ENCODE measurements at regions not wholly inside any gene's neighbourhood (a gene's known extent, or its start where the extent isn't known, plus 50 kb on each side); places are given as distances from the start of the nearest gene placed in this dataset.

DNA sequence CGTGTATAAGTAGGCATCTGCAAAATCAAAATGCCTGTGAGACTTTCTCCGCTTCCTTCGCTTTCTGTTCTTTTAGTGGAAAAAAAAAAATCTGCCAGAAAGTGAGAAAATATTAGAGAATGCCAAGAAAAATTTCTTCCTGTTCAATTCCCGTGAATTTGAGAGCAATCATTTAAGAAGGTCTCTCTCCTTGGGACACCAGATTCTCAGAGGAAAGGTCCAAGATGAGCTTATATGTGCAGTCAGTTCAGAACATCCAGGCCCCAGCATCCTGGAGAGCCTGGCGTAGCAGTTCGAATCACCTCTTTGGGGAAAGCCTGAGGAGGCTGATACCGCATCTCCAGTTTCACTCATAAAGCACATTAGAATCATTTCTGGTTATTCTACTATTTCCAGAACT, 912.8 kb downstream of the GALC start:
- no peak for DNase-seq

- no peak for DNase-seq
Observed at GRCh38 chr14:87079416-87079815, 913.6 kb downstream of the GALC start.

GRCh38 chr14:87076922-87077321, 916.1 kb downstream of the GALC start:
- no peak for DNase-seq

- DNase-seq = no peak
Observed at GRCh38 chr14:87076146-87076545, 916.8 kb downstream of the GALC start.

- DNase-seq = no peak
Observed at GRCh38 chr14:87073880-87074570, 919.0 kb downstream of the GALC start.

- DNase-seq = no peak
Observed at GRCh38 chr14:87067591-87067990, 925.4 kb downstream of the GALC start.

- DNase-seq = no peak
Observed at GRCh38 chr14:87067061-87067460, 925.9 kb downstream of the GALC start.

GRCh38 chr14:87066221-87066817, 926.7 kb downstream of the GALC start:
- no peak for DNase-seq

DNA sequence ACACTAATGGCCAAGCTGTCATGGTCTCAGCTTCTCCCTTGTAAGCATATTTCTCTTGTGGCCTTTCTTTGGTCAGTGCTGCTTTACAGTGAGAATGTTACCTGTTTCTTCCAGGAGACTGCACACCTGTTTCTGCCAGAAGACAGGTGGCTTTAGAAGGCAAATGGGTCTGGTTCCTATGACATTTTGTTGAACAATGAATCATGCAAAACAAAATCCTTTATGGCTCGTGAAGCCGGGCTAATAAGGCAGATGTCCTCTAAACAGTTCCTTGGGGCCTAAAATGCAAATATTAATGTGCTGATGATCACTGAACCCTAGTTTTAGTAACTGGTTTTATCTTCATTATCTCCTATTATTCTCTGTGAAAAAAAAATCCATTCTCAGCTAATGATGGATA, 927.6 kb downstream of the GALC start:
- DNase-seq = no peak

GRCh38 chr14:87063181-87063580, 929.8 kb downstream of the GALC start:
- DNase-seq = no peak

DNA sequence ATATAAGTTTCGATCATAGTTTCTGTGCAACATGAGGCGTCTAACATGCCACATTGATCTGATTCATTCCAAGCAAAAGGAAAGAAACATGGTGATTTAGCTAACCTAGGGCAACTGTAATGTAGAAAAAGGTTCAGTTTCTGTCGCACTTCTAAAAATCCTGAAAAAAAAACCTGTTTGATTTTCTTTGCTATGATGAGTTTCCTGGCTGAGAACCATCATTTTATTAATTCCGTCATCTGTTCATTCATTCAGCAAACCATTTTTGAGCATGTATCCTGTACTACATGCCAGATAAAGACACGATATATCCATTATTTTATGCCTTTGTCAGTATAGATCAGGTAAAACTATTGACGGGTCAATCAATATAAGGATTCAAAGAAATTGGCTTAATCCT, 932.6 kb downstream of the GALC start:
- DNase-seq = no peak

GRCh38 chr14:87059060-87059839, 933.7 kb downstream of the GALC start:
- no peak for DNase-seq

- no peak for DNase-seq
Observed at GRCh38 chr14:87055007-87055406, 938.0 kb downstream of the GALC start.

DNA sequence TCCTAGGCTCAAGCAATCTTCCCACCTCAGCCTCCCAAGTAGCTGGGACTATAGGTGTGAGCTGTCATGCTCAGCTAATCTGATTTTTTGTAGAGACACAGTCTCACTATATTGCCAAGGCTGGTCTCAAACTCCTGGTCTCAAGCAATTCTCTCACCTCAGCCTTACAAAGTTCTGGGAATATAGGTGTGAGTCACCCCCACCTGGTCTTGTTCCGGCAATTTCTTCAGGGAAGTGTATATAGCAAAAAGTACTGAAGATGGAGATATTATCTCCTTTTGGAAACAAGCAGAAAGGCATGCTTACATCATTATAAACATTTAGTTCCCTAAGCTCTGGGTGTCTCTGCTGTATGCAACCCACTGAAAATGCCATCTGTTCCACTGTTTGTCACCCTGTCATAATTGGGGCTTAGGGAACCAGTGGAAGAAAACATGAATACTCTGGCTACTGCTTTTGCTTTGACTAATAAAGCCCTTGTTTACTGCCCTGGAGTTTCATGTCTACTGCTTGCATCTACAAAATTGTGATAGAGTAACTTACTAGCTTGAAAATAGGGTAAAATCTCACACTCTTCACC, 940.2 kb downstream of the GALC start:
- no peak for DNase-seq

- DNase-seq = no peak
Observed at GRCh38 chr14:87050421-87050820, 942.6 kb downstream of the GALC start.

GRCh38 chr14:87049950-87050349, 943.0 kb downstream of the GALC start:
- no peak for DNase-seq

GRCh38 chr14:87046960-87047359, 946.0 kb downstream of the GALC start:
- no peak for DNase-seq

GRCh38 chr14:87045956-87046355, 947.0 kb downstream of the GALC start:
- DNase-seq = no peak

GRCh38 chr14:87045246-87045645, 947.7 kb downstream of the GALC start:
- no peak for DNase-seq

DNA sequence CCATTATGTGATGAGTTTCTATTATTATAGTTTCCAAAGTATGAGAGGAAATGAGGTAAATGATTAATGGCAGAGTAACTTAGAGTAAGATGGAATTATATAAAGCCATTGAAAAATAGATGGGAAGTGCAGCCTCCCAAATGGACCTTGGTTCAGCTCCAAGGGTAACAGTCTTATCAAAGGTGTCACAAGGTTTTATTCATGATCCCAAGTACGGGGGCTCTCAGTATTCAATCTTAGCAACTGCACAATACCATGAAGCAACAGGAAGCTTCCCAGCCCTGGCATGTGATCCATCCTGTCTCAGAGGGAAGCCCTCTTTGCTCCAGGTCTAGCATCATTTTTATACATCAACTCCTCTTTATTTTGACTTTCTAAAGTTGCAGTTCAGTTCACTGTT, 948.2 kb downstream of the GALC start:
- no peak for DNase-seq

DNA sequence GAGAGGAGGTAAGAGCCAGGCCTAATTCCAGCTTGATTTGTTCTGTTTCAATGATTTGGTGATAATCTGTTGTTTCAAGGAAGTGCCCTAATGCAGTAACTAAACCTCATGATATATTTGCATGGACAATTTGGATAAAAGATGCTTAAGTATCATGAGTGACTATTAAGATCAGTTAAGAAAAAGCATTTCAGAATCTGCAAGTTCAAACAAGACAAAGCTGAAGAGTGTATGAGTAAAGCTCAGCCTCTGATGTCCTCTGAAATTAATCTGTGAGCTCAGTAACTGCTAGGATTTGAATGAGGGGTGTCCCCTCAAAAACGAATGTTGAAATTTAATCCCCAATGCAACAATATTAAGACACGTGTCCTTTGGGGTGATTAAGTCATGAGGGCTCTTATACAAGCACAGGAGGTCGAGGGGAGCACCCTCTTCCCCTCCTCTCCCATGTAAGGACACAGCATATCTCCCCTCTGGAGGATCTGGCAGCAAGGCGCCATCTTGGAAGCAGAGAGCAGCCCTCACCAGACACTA, 949.2 kb downstream of the GALC start:
- DNase-seq = no peak

DNA sequence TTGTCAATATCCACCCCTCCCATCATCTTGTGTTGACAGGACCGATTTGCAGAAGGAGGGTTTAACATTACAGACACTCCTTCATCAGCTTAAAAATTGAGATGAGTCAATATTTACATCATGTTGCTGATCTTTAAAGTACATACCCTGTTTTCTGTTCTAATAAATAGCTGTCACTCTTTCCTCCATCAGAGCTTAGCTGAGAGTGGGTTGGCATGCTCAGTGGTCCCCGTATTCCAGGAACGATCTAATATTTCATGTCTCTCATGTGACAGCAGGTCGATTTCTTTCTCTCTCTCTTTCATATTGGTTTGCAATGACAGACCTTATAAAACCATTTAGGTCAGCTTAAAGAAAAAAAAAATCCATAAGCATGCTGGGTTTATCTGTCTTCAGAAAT, 950.6 kb downstream of the GALC start:
- no peak for DNase-seq

- DNase-seq = no peak
Observed at GRCh38 chr14:87041290-87042020, 951.5 kb downstream of the GALC start.

Measured in activated gamma-delta T cell treated with Interleukin-2 at 50 U/mL for 16 hours (primary cell).